ENCODE measurements at regions not wholly inside any gene's neighbourhood (a gene's known extent, or its start where the extent isn't known, plus 50 kb on each side); places are given as distances from the start of the nearest gene placed in this dataset.

DNA sequence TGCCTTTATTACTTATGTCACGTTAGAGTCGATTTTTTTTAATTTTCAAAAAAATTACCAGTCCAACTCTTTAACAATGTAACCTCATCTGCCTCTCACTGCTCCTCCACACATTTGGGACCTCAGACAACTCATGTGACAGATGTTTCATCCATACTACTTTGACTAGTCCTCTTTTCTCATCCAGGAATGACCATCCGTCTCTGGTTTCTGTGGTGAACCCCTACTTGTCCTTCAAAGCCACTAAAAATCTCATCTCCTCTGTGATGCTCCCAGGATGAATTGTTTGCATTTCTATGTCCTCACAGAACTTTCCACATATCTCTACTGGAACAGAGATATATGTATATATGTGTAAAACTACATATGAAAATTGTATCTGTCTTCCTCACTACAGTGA, 149.8 kb upstream of the ZNF462 start:
- Histone ChIP-seq H3K4me3 (replicated peaks in 1 of 3) (no peak overlapping the region), H3K27me3 (no peaks in the 10 kb centered on the region), H3K27ac (no peak overlapping the region), H3K36me3 (no peaks in the 10 kb centered on the region), H3K9me3 (no peaks in the 10 kb centered on the region), H3K4me1 (peaks cover 0 to 11% of the 10 kb centered on the region in 2 donors)
- no peak for DNase-seq
- TF ChIP-seq, protein P1, sequence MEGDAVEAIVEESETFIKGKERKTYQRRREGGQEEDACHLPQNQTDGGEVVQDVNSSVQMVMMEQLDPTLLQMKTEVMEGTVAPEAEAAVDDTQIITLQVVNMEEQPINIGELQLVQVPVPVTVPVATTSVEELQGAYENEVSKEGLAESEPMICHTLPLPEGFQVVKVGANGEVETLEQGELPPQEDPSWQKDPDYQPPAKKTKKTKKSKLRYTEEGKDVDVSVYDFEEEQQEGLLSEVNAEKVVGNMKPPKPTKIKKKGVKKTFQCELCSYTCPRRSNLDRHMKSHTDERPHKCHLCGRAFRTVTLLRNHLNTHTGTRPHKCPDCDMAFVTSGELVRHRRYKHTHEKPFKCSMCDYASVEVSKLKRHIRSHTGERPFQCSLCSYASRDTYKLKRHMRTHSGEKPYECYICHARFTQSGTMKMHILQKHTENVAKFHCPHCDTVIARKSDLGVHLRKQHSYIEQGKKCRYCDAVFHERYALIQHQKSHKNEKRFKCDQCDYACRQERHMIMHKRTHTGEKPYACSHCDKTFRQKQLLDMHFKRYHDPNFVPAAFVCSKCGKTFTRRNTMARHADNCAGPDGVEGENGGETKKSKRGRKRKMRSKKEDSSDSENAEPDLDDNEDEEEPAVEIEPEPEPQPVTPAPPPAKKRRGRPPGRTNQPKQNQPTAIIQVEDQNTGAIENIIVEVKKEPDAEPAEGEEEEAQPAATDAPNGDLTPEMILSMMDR (IDR thresholded peaks at IDR 0.05) = no peak
- TF ChIP-seq POLR2A (IDR thresholded peaks at IDR 0.05) = no peak
- 95 to 97% methylated on average over 3 of the region's 3 CpGs for WGBS, 2 donors
- intact Hi-C loops (cut with DNase I) = no loop called here

DNA sequence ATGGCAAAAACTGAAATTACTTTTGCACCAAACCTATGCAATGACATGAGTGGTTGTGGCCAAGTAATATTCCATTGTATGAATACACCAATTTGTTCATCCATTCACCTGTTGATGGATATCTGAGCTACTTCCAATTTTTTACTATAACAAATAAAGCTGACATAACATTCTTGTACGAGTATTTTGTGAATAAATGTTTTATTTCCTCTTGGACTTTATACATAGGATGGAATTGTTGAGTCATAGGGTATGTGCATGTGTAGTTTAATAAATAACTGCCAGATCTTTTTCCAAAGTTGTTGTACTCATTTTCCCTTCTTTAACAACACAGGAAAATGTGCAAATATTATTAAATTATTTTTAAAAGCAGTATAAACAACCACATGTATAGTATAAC, 146.1 kb upstream of the ZNF462 start:
- intact Hi-C loops (cut with DNase I) = no loop called here
- no peak for TF ChIP-seq POLR2A (IDR thresholded peaks at IDR 0.05)
- Histone ChIP-seq H3K27me3 (no peaks in the 10 kb centered on the region), H3K36me3 (no peaks in the 10 kb centered on the region), H3K4me3 (replicated peaks in 1 of 3) (no peak overlapping the region), H3K4me1 (peaks cover 0 to 7% of the 10 kb centered on the region in 2 donors), H3K27ac (no peak overlapping the region), H3K9me3 (no peaks in the 10 kb centered on the region)
- no peak for DNase-seq
- WGBS, 2 donors = 40 to 42% methylated on average over 1 of the region's 1 CpG

DNA sequence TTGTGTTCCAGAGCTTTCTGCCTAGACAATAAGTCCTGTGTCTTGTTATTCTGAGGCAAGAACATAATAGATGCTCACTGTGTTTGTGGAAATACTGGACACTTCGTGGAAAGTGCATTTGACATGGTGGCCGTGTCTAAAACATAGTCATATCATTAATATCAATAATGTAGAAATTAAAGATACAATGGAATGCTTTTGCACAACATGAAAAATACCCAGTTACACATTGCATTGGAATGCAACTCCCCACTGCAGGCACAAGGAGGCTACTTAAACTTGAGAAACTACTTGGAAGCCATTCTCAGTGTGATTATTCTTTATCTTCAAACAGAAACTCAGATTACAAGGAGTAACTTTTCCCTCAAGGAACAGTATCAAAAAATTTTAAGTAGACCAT, 145.3 kb upstream of the ZNF462 start:
- WGBS, 2 donors = 68 to 70% methylated on average over 2 of the region's 2 CpGs
- H3K36me3 ChIP-seq = no peaks in the 10 kb centered on the region

DNA sequence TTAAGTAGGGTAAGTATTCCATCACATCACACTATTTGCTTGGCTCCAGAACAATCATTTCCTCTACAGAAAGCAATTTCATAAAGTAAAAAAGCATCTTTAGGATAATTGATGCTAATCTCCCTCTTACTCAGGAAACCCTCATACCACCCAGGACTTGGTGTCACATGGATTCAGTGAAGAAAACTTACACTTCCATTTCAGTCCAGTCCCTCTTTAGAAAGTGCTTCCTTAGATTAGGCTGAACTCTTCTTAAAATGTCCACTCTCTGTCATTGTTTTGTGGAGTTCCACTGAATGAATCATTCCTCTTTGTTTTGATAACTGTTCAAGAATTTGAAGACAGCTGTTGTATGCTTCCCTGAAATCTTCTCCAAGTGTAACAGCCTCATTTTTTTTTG, 144.0 kb upstream of the ZNF462 start:
- Histone ChIP-seq H3K4me1 (peaks cover 0 to 7% of the 10 kb centered on the region in 2 donors), H3K36me3 (no peaks in the 10 kb centered on the region), H3K9me3 (no peaks in the 10 kb centered on the region), H3K27ac (no peak overlapping the region), H3K27me3 (no peaks in the 10 kb centered on the region), H3K4me3 (replicated peaks in 1 of 3) (no peak overlapping the region)
- TF ChIP-seq POLR2A (IDR thresholded peaks at IDR 0.05) = no peak
- TF ChIP-seq, protein P1 (IDR thresholded peaks at IDR 0.05) = no peak
- DNase-seq = no peak
- intact Hi-C loops (cut with DNase I) = no loop called here

More for the DNA sequence above, 145.3 kb upstream of the ZNF462 start:
- intact Hi-C loops (cut with DNase I) = no loop called here
- DNase-seq = peak; percentile 11 to 22
- Histone ChIP-seq H3K9me3 (no peaks in the 10 kb centered on the region), H3K27me3 (no peaks in the 10 kb centered on the region), H3K4me1 (peaks cover 0 to 7% of the 10 kb centered on the region in 2 donors), H3K4me3 (replicated peaks in 1 of 3) (no peak overlapping the region), H3K27ac (no peak overlapping the region)
- no peak for TF ChIP-seq POLR2A (IDR thresholded peaks at IDR 0.05)
- TF ChIP-seq, protein P1 (IDR thresholded peaks at IDR 0.05) = peak in 4 of 6 experiments; percentile 39 to 52 (median 44)

DNA sequence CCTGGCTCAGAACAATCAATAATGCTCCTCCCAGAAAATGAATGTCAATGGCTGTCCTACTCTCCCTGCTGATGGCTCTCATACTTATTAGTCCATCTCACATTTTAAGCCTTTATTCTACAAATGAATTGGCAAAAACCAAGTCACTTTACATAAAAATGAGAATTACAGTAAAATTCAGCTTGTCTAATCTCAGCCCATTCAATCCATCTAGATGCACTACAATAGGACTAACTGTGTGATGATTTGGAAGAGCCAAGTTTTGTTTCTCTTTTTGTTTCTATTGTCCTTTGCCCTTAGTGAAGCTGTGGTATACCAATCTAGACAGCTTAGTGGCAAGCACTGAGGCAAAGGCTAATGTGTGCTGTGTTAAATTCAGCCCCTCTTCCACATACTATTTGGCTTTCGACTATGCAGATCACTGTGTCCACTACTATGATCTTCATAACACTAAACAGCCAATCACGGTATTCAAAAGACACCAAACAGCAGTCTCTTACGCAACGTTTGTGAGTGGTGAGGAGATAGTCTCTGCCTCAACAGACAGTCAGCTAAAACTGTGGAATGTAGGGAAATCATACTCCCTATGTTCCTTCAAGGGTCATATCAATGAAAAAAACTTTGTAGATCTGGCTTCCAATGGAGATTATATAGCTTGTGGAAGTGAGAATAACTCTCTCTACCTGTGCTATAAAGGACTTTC, 140.8 kb upstream of the ZNF462 start:
- no peak overlapping the region for H3K4me3 ChIP-seq (replicated peaks in 1 of 3)
- WGBS, 2 donors = 94 to 97% methylated on average over 4 of the region's 4 CpGs
- TF ChIP-seq POLR2A (IDR thresholded peaks at IDR 0.05) = no peak
- TF ChIP-seq, protein P1 (IDR thresholded peaks at IDR 0.05) = no peak
- no peak overlapping the region for H3K27ac ChIP-seq
- no peaks in the 10 kb centered on the region for H3K27me3 ChIP-seq
- intact Hi-C loops (cut with DNase I) = no loop called here
- H3K36me3 ChIP-seq = no peaks in the 10 kb centered on the region
- H3K4me1 ChIP-seq = peaks cover 0 to 7% of the 10 kb centered on the region in 2 donors
- DNase-seq = no peak
- H3K9me3 ChIP-seq = no peaks in the 10 kb centered on the region
